ENCODE measurements at regions not wholly inside any gene's neighbourhood (a gene's known extent, or its start where the extent isn't known, plus 50 kb on each side); places are given as distances from the start of the nearest gene placed in this dataset.
"Not testable (repeated sequence)": the region's sequence is repeated elsewhere in the genome, so short reads cannot be mapped to it uniquely, and the experiment has no call there.

DNA sequence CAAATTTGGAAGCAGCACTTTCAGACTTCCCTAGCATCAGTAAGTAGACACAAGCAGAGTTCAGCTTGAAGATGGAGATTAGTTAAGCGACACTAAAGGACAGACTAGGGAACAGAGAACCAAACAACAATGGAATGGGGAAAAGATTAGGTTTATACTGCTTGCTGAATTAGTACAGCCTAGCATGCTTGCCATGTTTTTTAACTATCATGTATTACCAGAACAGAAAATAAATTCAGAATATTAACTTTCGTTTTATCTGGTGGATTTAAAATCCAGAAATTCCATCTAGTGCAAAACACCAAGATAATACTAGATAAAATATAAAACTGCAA lies 451.5 kb upstream of the SLC10A2 start:
- DNase-seq, result no peak

GRCh38 chr13:103517066-103517767 lies 451.0 kb upstream of the SLC10A2 start:
- no peak for DNase-seq

- no peak for DNase-seq
Measured at GRCh38 chr13:103516015-103516795, 450.0 kb upstream of the SLC10A2 start.

GRCh38 chr13:103515410-103515809 lies 449.2 kb upstream of the SLC10A2 start:
- no peak for DNase-seq

GRCh38 chr13:103514619-103515018 lies 448.4 kb upstream of the SLC10A2 start:
- DNase-seq, result no peak

- DNase-seq, result no peak
Measured at GRCh38 chr13:103514188-103514587, 448.0 kb upstream of the SLC10A2 start.

DNA sequence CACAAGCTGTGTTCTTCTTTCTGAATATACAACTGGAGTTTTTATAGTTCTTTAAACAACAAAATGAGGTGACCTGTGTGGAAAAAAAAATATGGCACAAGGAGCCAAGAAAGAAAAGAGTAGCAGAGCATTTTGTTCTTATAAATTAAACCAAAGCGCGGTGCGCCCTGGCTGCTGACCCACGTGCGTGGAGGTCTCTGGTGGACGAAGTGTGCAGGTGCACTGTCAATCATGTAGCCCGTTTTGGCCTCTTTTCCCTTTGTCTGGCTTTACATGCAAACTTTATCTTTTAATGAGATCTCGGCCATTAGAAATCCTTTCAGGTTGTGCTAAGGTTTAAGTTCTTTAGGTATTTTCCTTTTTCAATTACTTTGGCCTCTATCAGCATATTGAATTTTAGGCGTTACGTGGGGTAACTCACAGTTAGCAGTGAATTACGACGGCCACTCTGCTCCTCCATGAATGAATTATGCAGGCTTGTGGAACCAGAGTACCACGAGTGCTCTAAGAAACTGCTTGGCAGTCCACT lies 443.9 kb upstream of the SLC10A2 start:
- DNase-seq, result no peak

DNA sequence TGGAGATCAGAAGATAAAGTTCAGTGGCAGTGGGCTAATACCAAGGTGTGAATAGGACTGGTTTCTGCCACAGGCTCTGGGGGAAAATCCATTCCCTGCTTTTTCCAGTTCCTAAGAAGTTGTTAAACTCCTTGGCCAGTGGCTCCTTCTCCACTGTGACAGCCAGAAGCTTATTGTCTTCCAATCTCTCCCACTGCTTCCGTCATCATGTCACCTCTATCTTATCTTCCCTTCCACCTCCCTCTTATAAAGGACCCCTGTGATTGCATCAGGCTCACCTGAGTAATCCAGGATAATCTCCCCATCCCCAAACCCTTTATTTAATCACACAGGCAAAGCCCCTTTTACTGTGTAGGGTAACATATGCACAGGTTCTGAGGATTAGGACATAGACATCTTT lies 431.2 kb upstream of the SLC10A2 start:
- no peak for DNase-seq

DNA sequence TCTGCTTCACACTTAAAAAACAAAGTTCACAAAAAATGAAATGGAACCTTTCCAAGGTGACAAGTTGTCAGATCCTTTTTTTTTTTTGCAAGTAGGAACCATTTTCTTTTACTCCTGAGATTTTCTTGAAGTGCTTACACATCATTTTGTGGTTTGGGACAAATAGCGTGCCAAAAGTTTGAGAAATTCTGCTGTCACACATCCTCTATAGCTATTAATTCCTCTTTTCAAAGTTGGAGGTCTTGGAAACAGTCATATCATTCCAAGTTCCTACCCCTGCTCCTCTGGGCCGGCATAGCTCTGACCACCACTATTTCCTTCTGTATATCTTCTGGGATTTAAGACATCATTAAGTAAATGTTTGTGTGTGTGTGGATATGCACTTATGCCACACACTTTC lies 421.6 kb upstream of the SLC10A2 start:
- DNase-seq, result no peak

GRCh38 chr13:103473081-103473480 lies 406.9 kb upstream of the SLC10A2 start:
- DNase-seq, result no peak

- DNase-seq, result no peak
Measured at GRCh38 chr13:103471896-103472295, 405.7 kb upstream of the SLC10A2 start.

- no peak for DNase-seq
Measured at GRCh38 chr13:103469771-103470170, 403.6 kb upstream of the SLC10A2 start.

- DNase-seq, result no peak
Measured at GRCh38 chr13:103466761-103467160, 400.5 kb upstream of the SLC10A2 start.

DNA sequence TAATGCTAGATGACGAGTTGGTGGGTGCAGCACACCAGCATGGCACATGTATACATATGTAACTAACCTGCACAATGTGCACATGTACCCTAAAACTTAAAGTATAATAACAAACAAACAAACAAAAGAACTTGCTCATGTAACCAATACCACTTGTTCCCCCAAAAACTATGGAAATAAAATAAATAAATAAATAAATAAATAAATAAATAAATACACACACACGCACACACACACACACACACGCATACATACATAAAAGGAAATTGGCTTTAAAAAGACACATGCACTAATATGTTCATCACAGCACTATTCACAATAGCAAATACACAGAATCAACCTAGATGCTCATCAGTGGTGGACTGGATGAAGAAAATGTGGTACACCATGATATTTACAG lies 394.0 kb upstream of the SLC10A2 start:
- not testable (repeated sequence) for DNase-seq

- not testable (repeated sequence) for DNase-seq
Measured at GRCh38 chr13:103457050-103457449, 390.8 kb upstream of the SLC10A2 start.

DNA sequence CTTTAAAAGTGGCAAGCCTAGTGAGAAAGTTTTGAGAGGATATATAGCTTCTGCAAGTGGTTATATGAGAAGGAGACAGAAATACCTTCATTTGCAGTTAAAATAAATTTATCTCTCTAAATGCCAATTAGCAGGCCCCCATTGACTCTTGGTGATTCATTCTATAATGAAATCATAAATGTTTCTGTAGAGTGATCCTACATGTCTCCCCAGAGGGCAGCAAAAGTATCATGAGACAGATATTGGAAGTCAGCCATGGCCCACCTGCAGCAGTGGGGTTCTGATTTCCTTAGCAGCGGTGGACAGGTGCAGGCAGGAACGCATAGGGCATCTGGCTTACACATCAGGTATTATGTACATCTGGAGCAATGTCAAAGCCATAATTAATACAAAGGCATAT lies 385.4 kb upstream of the SLC10A2 start:
- no peak for DNase-seq

DNA sequence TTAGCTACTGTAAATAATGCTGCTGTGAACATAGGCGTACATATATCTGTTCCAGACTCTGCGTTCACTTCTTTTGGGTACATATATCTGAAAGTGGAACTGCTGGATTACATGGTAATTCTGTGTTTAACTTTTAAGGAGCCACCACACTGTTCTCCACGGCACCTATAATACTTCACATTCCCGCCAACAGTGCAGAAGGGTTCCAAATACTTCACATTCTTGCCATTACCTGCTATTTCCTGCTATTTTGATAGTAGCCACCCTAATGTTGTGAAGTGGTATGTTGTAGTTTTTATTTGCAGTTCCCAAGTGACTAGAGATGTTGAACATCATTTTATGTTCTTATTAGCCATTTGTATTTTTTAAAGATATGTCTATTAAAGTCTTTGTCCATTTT lies 377.4 kb upstream of the SLC10A2 start:
- DNase-seq, result no peak

DNA sequence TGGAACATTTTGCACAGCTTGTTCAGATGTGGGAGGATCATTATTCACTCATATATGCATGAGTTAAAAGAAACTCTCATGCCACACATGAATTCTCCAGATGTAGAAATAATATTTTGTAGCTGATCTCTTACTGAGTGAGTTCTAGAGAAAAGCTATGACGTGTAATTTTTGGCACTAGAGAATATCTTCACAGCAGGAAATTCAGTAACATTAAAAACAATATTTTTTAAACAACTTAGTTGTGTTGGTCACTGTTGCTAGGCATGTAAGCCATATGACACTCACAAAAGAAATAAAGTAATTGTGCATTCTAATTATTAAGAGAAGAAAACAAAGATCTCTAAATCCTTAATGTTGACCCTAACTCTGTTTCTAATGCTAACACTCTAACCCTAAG lies 371.4 kb upstream of the SLC10A2 start:
- DNase-seq, result no peak

GRCh38 chr13:103436057-103436654 lies 369.9 kb upstream of the SLC10A2 start:
- DNase-seq, result no peak

- no peak for DNase-seq
Measured at GRCh38 chr13:103431856-103432255, 365.6 kb upstream of the SLC10A2 start.

DNA sequence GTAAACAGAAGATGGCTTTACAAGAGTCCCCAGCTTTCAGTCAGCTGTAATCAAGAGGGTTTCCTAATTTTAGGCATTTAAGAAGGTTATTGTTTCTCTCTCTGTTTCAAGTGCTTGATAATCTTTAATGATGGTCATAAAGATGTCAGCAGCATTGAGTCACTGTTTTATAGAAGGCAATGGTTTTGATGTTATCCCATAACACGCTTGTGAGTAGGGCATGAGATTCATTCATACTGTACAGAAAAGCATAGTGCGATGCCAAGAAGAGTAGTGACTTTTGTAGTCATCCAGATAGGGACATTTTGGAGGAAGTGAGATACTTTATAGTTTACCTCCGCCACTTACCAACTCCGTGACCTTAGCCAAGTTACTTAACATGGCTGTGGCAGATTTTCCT lies 364.2 kb upstream of the SLC10A2 start:
- DNase-seq, result no peak

GRCh38 chr13:103410002-103410401 lies 343.8 kb upstream of the SLC10A2 start:
- DNase-seq, result no peak

- DNase-seq, result no peak
Measured at GRCh38 chr13:103406967-103407366, 340.8 kb upstream of the SLC10A2 start.

- no peak for DNase-seq
Measured at GRCh38 chr13:103405297-103405696, 339.1 kb upstream of the SLC10A2 start.

All from DMS153 (cell line).